K562 (cell line): ENCODE measurements at regions not wholly inside any gene's neighbourhood (a gene's known extent, or its start where the extent isn't known, plus 50 kb on each side); places are given as distances from the start of the nearest gene placed in this dataset.

ENCODE experiments used
- ZFP36 ChIP-seq: fragments of 150-350 bp; IDR thresholded peaks from 2 replicates; pipeline ENCODE4 v1.6.1; 2018; ENCODE audit warnings: low read length, low read depth; ENCODE audit not compliant: partially characterized antibody
- ZNF444 ChIP-seq: fragments of 250-450 bp; sonication (Bioruptor Pico); IDR thresholded peaks from 2 replicates; pipeline ENCODE4 v1.4.0; 2020; ENCODE audit warnings: mild to moderate bottlenecking, moderate library complexity
- TF ChIP-seq, protein P1 (sequence below), 3 experiments: IDR thresholded peaks in 2 of 3; conservative IDR thresholded peaks in 1 of 3; 2 replicates each; pipeline ENCODE4 v1.5.1; 2011 to 2012; ENCODE audit warnings: low read length in 3 of 3, mild to moderate bottlenecking in 3 of 3, control low read depth in 2 of 3, improper control_type of control experiment in 1 of 3, inconsistent platforms in 1 of 3, low read depth in 1 of 3, mixed read lengths in 1 of 3, moderate library complexity in 1 of 3; ENCODE audit not compliant: insufficient read depth in 2 of 3

DNA sequence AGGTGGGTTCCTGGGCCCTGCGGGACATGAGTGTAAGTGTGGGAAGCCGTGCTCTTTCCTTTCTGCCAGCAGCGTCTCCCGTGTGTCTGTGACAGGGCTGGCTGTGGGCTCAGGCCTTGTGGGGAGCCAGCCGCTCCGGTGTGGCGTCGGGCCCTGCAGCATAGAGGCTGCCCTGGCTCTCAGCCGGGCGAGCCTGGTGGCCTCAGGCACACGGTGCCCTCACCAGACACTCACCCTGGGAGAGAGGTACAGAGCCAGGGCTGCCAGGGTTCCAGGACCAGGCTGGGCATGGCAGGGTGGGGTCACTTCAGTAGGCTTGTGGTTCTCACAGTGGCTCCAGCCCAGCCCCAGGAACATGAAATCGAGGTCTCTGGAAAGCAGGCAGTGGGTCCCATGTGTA, 324.8 kb downstream of the TEX29 start:
- TF ChIP-seq ZNF444 (CRISPR knock-in tag): no peak
- no peak for TF ChIP-seq ZFP36
- TF ChIP-seq, protein P1, sequence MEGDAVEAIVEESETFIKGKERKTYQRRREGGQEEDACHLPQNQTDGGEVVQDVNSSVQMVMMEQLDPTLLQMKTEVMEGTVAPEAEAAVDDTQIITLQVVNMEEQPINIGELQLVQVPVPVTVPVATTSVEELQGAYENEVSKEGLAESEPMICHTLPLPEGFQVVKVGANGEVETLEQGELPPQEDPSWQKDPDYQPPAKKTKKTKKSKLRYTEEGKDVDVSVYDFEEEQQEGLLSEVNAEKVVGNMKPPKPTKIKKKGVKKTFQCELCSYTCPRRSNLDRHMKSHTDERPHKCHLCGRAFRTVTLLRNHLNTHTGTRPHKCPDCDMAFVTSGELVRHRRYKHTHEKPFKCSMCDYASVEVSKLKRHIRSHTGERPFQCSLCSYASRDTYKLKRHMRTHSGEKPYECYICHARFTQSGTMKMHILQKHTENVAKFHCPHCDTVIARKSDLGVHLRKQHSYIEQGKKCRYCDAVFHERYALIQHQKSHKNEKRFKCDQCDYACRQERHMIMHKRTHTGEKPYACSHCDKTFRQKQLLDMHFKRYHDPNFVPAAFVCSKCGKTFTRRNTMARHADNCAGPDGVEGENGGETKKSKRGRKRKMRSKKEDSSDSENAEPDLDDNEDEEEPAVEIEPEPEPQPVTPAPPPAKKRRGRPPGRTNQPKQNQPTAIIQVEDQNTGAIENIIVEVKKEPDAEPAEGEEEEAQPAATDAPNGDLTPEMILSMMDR (IDR thresholded peaks at IDR 0.05 in 2 of 3, conservative IDR thresholded peaks at IDR 0.05 in 1 of 3; ENCODE audit: insufficient read depth in 2 of 3, low read depth in 1 of 3, low read length in 3 of 3): no peak
